Endothelial cell (in vitro differentiated cells): ENCODE measurements at regions not wholly inside any gene's neighbourhood (a gene's known extent, or its start where the extent isn't known, plus 50 kb on each side); places are given as distances from the start of the nearest gene placed in this dataset.

ENCODE experiments used
- DNase-seq: peaks from one replicate; pipeline ENCODE4 v3.0.0; 2021; ENCODE audit warnings: low spot score
- H3K27ac Mint-ChIP-seq: one replicate; pipeline ENCODE4 v1.8.0; 2021; ENCODE audit warnings: mixed read lengths, inconsistent platforms; ENCODE audit not compliant: unreplicated experiment
- H3K27me3 Mint-ChIP-seq: one replicate; pipeline ENCODE4 v1.8.0; 2021; ENCODE audit warnings: mild to moderate bottlenecking, moderate library complexity, mixed read lengths, inconsistent platforms; ENCODE audit not compliant: unreplicated experiment
- H3K36me3 Mint-ChIP-seq: one replicate; pipeline ENCODE4 v1.8.0; 2021; ENCODE audit warnings: mild to moderate bottlenecking, low read depth, mixed read lengths, inconsistent platforms; ENCODE audit not compliant: unreplicated experiment
- H3K4me1 Mint-ChIP-seq: one replicate; pipeline ENCODE4 v1.8.0; 2021; ENCODE audit warnings: mild to moderate bottlenecking, mixed read lengths, inconsistent platforms; ENCODE audit not compliant: unreplicated experiment
- H3K4me3 Mint-ChIP-seq: one replicate; pipeline ENCODE4 v1.8.0; 2021; ENCODE audit warnings: mild to moderate bottlenecking, mixed read lengths, inconsistent platforms; ENCODE audit not compliant: unreplicated experiment
- H3K9me3 Mint-ChIP-seq: one replicate; pipeline ENCODE4 v1.8.0; 2021; ENCODE audit warnings: mixed read lengths, inconsistent platforms; ENCODE audit not compliant: unreplicated experiment
- CTCF ChIP-seq: fragments of 200-600 bp; sonication (generic); IDR thresholded peaks from one replicate; pipeline ENCODE4 v1.5.0; 2021; ENCODE audit warnings: antibody characterized with exemption; ENCODE audit not compliant: unreplicated experiment

GRCh38 chr13:39811051-39811450 lies 155.6 kb downstream of the COG6 start:
- H3K9me3 Mint-ChIP-seq: no peaks in the 10 kb centered on the region
- TF ChIP-seq CTCF: no peak
- H3K4me3 Mint-ChIP-seq: no peak overlapping the region
- DNase-seq: no peak
- H3K36me3 Mint-ChIP-seq: no peaks in the 10 kb centered on the region
- H3K27ac Mint-ChIP-seq: no peak overlapping the region
- no peaks in the 10 kb centered on the region for H3K27me3 Mint-ChIP-seq
- H3K4me1 Mint-ChIP-seq: peaks cover 7% of the 10 kb centered on the region

GRCh38 chr13:39811696-39812095 lies 156.2 kb downstream of the COG6 start:
- no peak overlapping the region for H3K27ac Mint-ChIP-seq
- no peak overlapping the region for H3K4me3 Mint-ChIP-seq
- no peak for TF ChIP-seq CTCF

GRCh38 chr13:39815345-39816111 lies 160.1 kb downstream of the COG6 start:
- DNase-seq: no peak
- no peaks in the 10 kb centered on the region for H3K27me3 Mint-ChIP-seq
- H3K4me1 Mint-ChIP-seq: no peaks in the 10 kb centered on the region
- no peak overlapping the region for H3K27ac Mint-ChIP-seq
- no peaks in the 10 kb centered on the region for H3K9me3 Mint-ChIP-seq
- no peaks in the 10 kb centered on the region for H3K36me3 Mint-ChIP-seq
- no peak for TF ChIP-seq CTCF
- no peak overlapping the region for H3K4me3 Mint-ChIP-seq

More at GRCh38 chr13:39811696-39812095, 156.2 kb downstream of the COG6 start:
- H3K9me3 Mint-ChIP-seq: no peaks in the 10 kb centered on the region
- no peaks in the 10 kb centered on the region for H3K27me3 Mint-ChIP-seq
- no peak for DNase-seq
- peaks cover 7% of the 10 kb centered on the region for H3K4me1 Mint-ChIP-seq
- H3K36me3 Mint-ChIP-seq: no peaks in the 10 kb centered on the region

- H3K4me3 Mint-ChIP-seq: no peak overlapping the region
- TF ChIP-seq CTCF: no peak
- no peaks in the 10 kb centered on the region for H3K27me3 Mint-ChIP-seq
- H3K4me1 Mint-ChIP-seq: no peaks in the 10 kb centered on the region
- no peaks in the 10 kb centered on the region for H3K36me3 Mint-ChIP-seq
- no peaks in the 10 kb centered on the region for H3K9me3 Mint-ChIP-seq
- H3K27ac Mint-ChIP-seq: no peak overlapping the region
- no peak for DNase-seq
Measured at GRCh38 chr13:39816936-39817335, 161.5 kb downstream of the COG6 start.

- Mint-ChIP-seq H3K27ac (no peak overlapping the region), H3K9me3 (no peaks in the 10 kb centered on the region), H3K27me3 (no peaks in the 10 kb centered on the region), H3K4me1 (no peaks in the 10 kb centered on the region), H3K36me3 (no peaks in the 10 kb centered on the region), H3K4me3 (no peak overlapping the region)
- TF ChIP-seq CTCF: no peak
- no peak for DNase-seq
Measured at GRCh38 chr13:39818953-39819352, 163.5 kb downstream of the COG6 start.
